ENCODE measurements at regions not wholly inside any gene's neighbourhood (a gene's known extent, or its start where the extent isn't known, plus 50 kb on each side); places are given as distances from the start of the nearest gene placed in this dataset.

DNA sequence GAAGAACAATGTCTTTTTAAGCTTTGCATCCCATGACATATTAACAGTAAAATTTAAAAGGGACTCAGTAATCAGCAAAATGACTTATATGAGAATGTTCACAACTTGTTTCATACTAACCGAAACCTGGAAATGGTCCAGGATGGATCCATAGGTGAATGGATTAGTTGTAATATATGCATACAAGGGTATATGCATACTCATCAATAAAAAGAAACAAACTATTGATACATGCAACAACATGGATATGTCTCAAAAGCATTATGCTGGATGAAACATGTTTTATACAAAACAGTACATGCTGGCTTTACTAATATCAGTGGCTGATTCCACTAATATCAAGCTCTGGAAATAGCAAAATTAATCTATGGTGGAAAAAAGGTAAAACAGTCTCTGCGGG is 108.5 kb upstream of the HIVEP1 start:
- no peaks in the 10 kb centered on the region for H3K36me3 ChIP-seq (ENCODE audit: control insufficient read depth in 2 of 2, insufficient read depth in 1 of 2, low read length in 2 of 2)
- TF ChIP-seq ZNF664 (tag by site-specific recombination; IDR thresholded peaks at IDR 0.05), result no peak
- no peaks in the 10 kb centered on the region for H3K9me3 ChIP-seq (ENCODE audit: control insufficient read depth, insufficient read depth, low read depth, low read length)
- H3K4me1 ChIP-seq (ENCODE audit: control insufficient read depth, insufficient read depth, low read length), result no peaks in the 10 kb centered on the region
- no peak overlapping the region for H3K27ac ChIP-seq (ENCODE audit: extremely low read depth, low read depth, low read length)
- POLR2A ChIA-PET, result no interaction called here
- CTCF ChIA-PET, result no interaction called here
- H3K4me3 ChIP-seq (ENCODE audit: low read depth, low read length), result no peak overlapping the region

DNA sequence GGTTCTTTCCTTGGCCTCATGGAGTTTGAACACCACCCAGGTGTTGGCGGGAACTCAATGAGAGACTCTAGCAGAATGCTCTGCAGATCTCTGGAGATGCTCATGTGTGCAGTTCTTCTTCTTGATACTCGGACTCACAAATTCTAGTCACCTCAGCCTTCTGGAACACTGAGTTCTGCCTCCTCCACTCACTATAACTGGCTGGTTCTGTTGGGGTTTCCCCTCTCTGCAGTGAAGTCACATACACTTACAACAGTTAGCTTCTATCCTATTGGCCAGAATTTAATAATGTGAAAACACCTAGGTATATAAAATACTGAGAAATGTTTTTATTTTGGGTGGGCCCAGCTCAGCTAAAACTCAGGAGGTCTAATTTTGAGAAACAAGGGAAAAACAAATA is 109.6 kb upstream of the HIVEP1 start:
- H3K27ac ChIP-seq (ENCODE audit: extremely low read depth, low read depth, low read length), result no peak overlapping the region
- no peaks in the 10 kb centered on the region for H3K9me3 ChIP-seq (ENCODE audit: control insufficient read depth, insufficient read depth, low read depth, low read length)
- TF ChIP-seq ZNF626 (tag by site-specific recombination; IDR thresholded peaks at IDR 0.05) (no peak), ZNF501 (tag by site-specific recombination; IDR thresholded peaks at IDR 0.05) (no peak), ZNF776 (tag by site-specific recombination; IDR thresholded peaks at IDR 0.05; ENCODE audit: borderline replicate concordance) (no peak), ZNF426 (tag by site-specific recombination; IDR thresholded peaks at IDR 0.05) (no peak), ZNF311 (tag by site-specific recombination; IDR thresholded peaks at IDR 0.05; ENCODE audit: borderline replicate concordance) (no peak), ZNF174 (tag by site-specific recombination; IDR thresholded peaks at IDR 0.05) (no peak), ZNF221 (tag by site-specific recombination; IDR thresholded peaks at IDR 0.05; ENCODE audit: borderline replicate concordance) (no peak), ZNF707 (tag by site-specific recombination; IDR thresholded peaks at IDR 0.05) (no peak), ZNF664 (tag by site-specific recombination; IDR thresholded peaks at IDR 0.05) (no peak), ZNF16 (tag by site-specific recombination; IDR thresholded peaks at IDR 0.05; ENCODE audit: low read depth) (no peak), ZNF560 (tag by site-specific recombination; IDR thresholded peaks at IDR 0.05; ENCODE audit: borderline replicate concordance) (no peak)
- TF ChIP-seq, protein P1, sequence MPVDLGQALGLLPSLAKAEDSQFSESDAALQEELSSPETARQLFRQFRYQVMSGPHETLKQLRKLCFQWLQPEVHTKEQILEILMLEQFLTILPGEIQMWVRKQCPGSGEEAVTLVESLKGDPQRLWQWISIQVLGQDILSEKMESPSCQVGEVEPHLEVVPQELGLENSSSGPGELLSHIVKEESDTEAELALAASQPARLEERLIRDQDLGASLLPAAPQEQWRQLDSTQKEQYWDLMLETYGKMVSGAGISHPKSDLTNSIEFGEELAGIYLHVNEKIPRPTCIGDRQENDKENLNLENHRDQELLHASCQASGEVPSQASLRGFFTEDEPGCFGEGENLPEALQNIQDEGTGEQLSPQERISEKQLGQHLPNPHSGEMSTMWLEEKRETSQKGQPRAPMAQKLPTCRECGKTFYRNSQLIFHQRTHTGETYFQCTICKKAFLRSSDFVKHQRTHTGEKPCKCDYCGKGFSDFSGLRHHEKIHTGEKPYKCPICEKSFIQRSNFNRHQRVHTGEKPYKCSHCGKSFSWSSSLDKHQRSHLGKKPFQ (tag by site-specific recombination; IDR thresholded peaks at IDR 0.05), result no peak
- TF ChIP-seq, protein P2, sequence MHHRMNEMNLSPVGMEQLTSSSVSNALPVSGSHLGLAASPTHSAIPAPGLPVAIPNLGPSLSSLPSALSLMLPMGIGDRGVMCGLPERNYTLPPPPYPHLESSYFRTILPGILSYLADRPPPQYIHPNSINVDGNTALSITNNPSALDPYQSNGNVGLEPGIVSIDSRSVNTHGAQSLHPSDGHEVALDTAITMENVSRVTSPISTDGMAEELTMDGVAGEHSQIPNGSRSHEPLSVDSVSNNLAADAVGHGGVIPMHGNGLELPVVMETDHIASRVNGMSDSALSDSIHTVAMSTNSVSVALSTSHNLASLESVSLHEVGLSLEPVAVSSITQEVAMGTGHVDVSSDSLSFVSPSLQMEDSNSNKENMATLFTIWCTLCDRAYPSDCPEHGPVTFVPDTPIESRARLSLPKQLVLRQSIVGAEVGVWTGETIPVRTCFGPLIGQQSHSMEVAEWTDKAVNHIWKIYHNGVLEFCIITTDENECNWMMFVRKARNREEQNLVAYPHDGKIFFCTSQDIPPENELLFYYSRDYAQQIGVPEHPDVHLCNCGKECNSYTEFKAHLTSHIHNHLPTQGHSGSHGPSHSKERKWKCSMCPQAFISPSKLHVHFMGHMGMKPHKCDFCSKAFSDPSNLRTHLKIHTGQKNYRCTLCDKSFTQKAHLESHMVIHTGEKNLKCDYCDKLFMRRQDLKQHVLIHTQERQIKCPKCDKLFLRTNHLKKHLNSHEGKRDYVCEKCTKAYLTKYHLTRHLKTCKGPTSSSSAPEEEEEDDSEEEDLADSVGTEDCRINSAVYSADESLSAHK (tag by site-specific recombination; IDR thresholded peaks at IDR 0.05), result no peak
- TF ChIP-seq, protein P3, sequence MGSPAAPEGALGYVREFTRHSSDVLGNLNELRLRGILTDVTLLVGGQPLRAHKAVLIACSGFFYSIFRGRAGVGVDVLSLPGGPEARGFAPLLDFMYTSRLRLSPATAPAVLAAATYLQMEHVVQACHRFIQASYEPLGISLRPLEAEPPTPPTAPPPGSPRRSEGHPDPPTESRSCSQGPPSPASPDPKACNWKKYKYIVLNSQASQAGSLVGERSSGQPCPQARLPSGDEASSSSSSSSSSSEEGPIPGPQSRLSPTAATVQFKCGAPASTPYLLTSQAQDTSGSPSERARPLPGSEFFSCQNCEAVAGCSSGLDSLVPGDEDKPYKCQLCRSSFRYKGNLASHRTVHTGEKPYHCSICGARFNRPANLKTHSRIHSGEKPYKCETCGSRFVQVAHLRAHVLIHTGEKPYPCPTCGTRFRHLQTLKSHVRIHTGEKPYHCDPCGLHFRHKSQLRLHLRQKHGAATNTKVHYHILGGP (tag by site-specific recombination; IDR thresholded peaks at IDR 0.05), result no peak
- TF ChIP-seq, protein P4, sequence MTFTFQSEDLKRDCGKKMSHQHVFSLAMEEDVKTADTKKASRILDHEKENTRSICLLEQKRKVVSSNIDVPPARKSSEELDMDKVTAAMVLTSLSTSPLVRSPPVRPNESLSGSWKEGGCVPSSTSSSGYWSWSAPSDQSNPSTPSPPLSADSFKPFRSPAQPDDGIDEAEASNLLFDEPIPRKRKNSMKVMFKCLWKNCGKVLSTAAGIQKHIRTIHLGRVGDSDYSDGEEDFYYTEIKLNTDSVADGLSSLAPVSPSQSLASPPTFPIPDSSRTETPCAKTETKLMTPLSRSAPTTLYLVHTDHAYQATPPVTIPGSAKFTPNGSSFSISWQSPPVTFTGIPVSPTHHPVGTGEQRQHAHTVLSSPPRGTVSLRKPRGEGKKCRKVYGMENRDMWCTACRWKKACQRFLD (tag by site-specific recombination; IDR thresholded peaks at IDR 0.05), result no peak
- TF ChIP-seq, protein P5, sequence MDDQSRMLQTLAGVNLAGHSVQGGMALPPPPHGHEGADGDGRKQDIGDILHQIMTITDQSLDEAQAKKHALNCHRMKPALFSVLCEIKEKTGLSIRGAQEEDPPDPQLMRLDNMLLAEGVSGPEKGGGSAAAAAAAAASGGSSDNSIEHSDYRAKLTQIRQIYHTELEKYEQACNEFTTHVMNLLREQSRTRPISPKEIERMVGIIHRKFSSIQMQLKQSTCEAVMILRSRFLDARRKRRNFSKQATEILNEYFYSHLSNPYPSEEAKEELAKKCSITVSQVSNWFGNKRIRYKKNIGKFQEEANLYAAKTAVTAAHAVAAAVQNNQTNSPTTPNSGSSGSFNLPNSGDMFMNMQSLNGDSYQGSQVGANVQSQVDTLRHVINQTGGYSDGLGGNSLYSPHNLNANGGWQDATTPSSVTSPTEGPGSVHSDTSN (CRISPR knock-in tag; IDR thresholded peaks at IDR 0.05), result no peak
- H3K4me3 ChIP-seq (ENCODE audit: low read depth, low read length), result no peak overlapping the region
- POLR2A ChIA-PET, result no interaction called here
- H3K36me3 ChIP-seq (ENCODE audit: control insufficient read depth in 2 of 2, insufficient read depth in 1 of 2, low read length in 2 of 2), result no peaks in the 10 kb centered on the region
- CTCF ChIA-PET, result no interaction called here
- H3K4me1 ChIP-seq (ENCODE audit: control insufficient read depth, insufficient read depth, low read length), result no peaks in the 10 kb centered on the region
